Pancreas (tissue), 10 donors: ENCODE measurements at regions not wholly inside any gene's neighbourhood (a gene's known extent, or its start where the extent isn't known, plus 50 kb on each side); places are given as distances from the start of the nearest gene placed in this dataset.
A peak's percentile ranks its signal among the peaks of the same experiment; 100 is the strongest.
"Not testable (repeated sequence)": the region's sequence is repeated elsewhere in the genome, so short reads cannot be mapped to it uniquely, and the experiment has no call there.

ENCODE experiments used
- ATAC-seq, 4 donors: fragments of 200-7000 bp; cut with Tn5 transposase; one replicate each; pipeline versions ENCODE4 v1.8.0 to v1.9.1; 2020; ENCODE audit warnings: mild to moderate bottlenecking in 4 of 4, moderate library complexity in 4 of 4
- DNase-seq, 6 donors: peaks; one replicate each; pipeline ENCODE4 v3.0.0-alpha.2; 2020
- FAIRE-seq: peaks from 2 replicates; lab custom pipeline; 2012; peaks lifted over from hg19 to GRCh38; lab: Jason Lieb, UNC
- H3K27ac ChIP-seq, 4 donors: fragments of 200-600 bp; sonication (generic); 1 replicate in 3 of 4; 2 replicates in 1 of 4; pipeline versions ENCODE4 v1.5.0 to v1.8.0; 2020
- H3K27me3 ChIP-seq, 4 donors: fragments of 200-600 bp; one replicate each; pipeline ENCODE4 v1.8.0; 2021
- H3K36me3 ChIP-seq, 3 donors: fragments of 200-600 bp; sonication (generic) in 1 of 3; one replicate each; pipeline versions ENCODE4 v1.5.0 to v1.8.0; 2020 to 2021
- H3K4me1 ChIP-seq, 3 donors: fragments of 200-600 bp; one replicate each; pipeline ENCODE4 v1.8.0; 2021
- H3K4me3 ChIP-seq, 4 donors: fragments of 200-600 bp; sonication (generic) in 2 of 4; one replicate each; pipeline versions ENCODE4 v1.5.0 to v1.8.0; 2020 to 2021
- H3K9me3 ChIP-seq, 4 donors: fragments of 200-600 bp; one replicate each; pipeline ENCODE4 v1.8.0; 2021
- CTCF ChIP-seq, 4 donors: fragments of 200-600 bp; sonication (generic) in 3 of 4; IDR thresholded peaks; one replicate each; pipeline versions ENCODE4 v1.5.0 to v1.8.0; 2021; ENCODE audit warnings: antibody characterized with exemption in 4 of 4
- WGBS, 2 donors: extraction: QIAGEN DNeasy Blood & Tissue Kit; methylation state at CpG; one replicate each; pipeline ENCODE4 v1.1.7; 2013; 5-methylcytosine and 5-hydroxymethylcytosine counted together
- intact Hi-C, 3 donors: fragments of 100-400 bp; cut with DNase I; formaldehyde crosslinking; loops; one replicate each; pipeline versions ENCODE4 v1.11.1 to v1.14.2; 2022
- donor health status: healthy with polysubstance abuse.
- donor health status: DM: no; HTN: no; CAD: no; lungs with moderate emphysema.
- donor health status: DM: no; HTN: no; CAD: no.
- donor health status: control.
- donor health status: control.
- donor health status: Bipolar disorder and iron deficiency.
- donor health status: DM: yes; HTN: yes; CAD: no.
- donor health status: DM: no; HTN: no; CAD: no.
- donor health status: DM: no; HTN: no; CAD: no.
- donor health status: DM: yes; HTN: yes; CAD: no.

GRCh38 chr7:81852701-81853100 lies 82.9 kb upstream of the HGF start:
- no peaks in the 10 kb centered on the region for H3K36me3 ChIP-seq
- no peaks in the 10 kb centered on the region for H3K4me1 ChIP-seq
- no peak overlapping the region for H3K27ac ChIP-seq
- no peak for TF ChIP-seq CTCF (IDR thresholded peaks at IDR 0.05)
- FAIRE-seq = no peak
- intact Hi-C loops = no loop called here
- no peak overlapping the region for H3K4me3 ChIP-seq
- ATAC-seq = no peak
- no peaks in the 10 kb centered on the region for H3K9me3 ChIP-seq
- DNase-seq = no peak
- no peaks in the 10 kb centered on the region for H3K27me3 ChIP-seq

GRCh38 chr7:81851413-81851812 lies 81.6 kb upstream of the HGF start:
- FAIRE-seq (no peak), ATAC-seq (no peak), DNase-seq (no peak)
- Histone ChIP-seq H3K27ac (no peak overlapping the region), H3K27me3 (no peaks in the 10 kb centered on the region), H3K9me3 (no peaks in the 10 kb centered on the region), H3K36me3 (no peaks in the 10 kb centered on the region), H3K4me3 (no peak overlapping the region), H3K4me1 (no peaks in the 10 kb centered on the region)
- no peak for TF ChIP-seq CTCF (IDR thresholded peaks at IDR 0.05)
- intact Hi-C loops = no loop called here

- peak in 2 of 4 donors; percentile 86 for ATAC-seq
- no peak for FAIRE-seq
These were observed 76.6 kb upstream of the HGF start for GRCh38 chr7:81846398-81846797.

GRCh38 chr7:81845744-81846241 lies 75.9 kb upstream of the HGF start:
- 55 to 70% methylated on average over 7 of the region's 7 CpGs for WGBS, 2 donors
- H3K9me3 ChIP-seq = no peaks in the 10 kb centered on the region
- H3K27ac ChIP-seq = peak overlapping the region in 1 of 4 donors; percentile 38
- no peak overlapping the region for H3K4me3 ChIP-seq
- no peaks in the 10 kb centered on the region for H3K4me1 ChIP-seq
- no peak for TF ChIP-seq CTCF (IDR thresholded peaks at IDR 0.05)
- ATAC-seq (peak in 2 of 4 donors; percentile 34 to 58), DNase-seq (no peak), FAIRE-seq (no peak)
- intact Hi-C loops = no loop called here
- no peaks in the 10 kb centered on the region for H3K27me3 ChIP-seq
- H3K36me3 ChIP-seq = no peaks in the 10 kb centered on the region

More at GRCh38 chr7:81846398-81846797, 76.6 kb upstream of the HGF start:
- Histone ChIP-seq H3K27me3 (no peaks in the 10 kb centered on the region), H3K4me1 (no peaks in the 10 kb centered on the region), H3K36me3 (no peaks in the 10 kb centered on the region), H3K9me3 (no peaks in the 10 kb centered on the region), H3K4me3 (no peak overlapping the region), H3K27ac (peak overlapping the region in 1 of 4 donors; percentile 38)
- TF ChIP-seq CTCF (IDR thresholded peaks at IDR 0.05) = no peak
- DNase-seq = peak in 1 of 6 donors; percentile 20
- WGBS, 2 donors = 35% methylated on average over 1 of the region's 1 CpG
- intact Hi-C loops = no loop called here

GRCh38 chr7:81843657-81844056 lies 73.8 kb upstream of the HGF start:
- DNase-seq, H3K27ac ChIP-seq, intact Hi-C loops, H3K9me3 ChIP-seq, H3K4me3 ChIP-seq, FAIRE-seq, H3K4me1 ChIP-seq, H3K27me3 ChIP-seq, ATAC-seq, H3K36me3 ChIP-seq: not testable (repeated sequence)
- WGBS, 2 donors = 78 to 94% methylated on average over 2 of the region's 2 CpGs
